GM06990 (cell line): ENCODE measurements at regions not wholly inside any gene's neighbourhood (a gene's known extent, or its start where the extent isn't known, plus 50 kb on each side); places are given as distances from the start of the nearest gene placed in this dataset.

Experiments
- DNase-seq: peaks from one replicate; pipeline ENCODE4 v3.0.0-alpha.2; 2011; ENCODE audit not compliant: insufficient read length; ENCODE audit errors: extremely low read depth
- H3K27me3 ChIP-seq: replicated peaks from 2 replicates; pipeline ENCODE4 v1.6.0; 2011; ENCODE audit warnings: low read length; ENCODE audit not compliant: control insufficient read depth, insufficient read depth
- H3K36me3 ChIP-seq: 2 replicates; pipeline ENCODE4 v1.5.1; 2011; ENCODE audit warnings: low read length; ENCODE audit not compliant: control insufficient read depth, insufficient read depth
- H3K4me3 ChIP-seq: replicated peaks from 2 replicates; pipeline ENCODE4 v1.5.1; 2011; ENCODE audit warnings: low read depth, mild to moderate bottlenecking, control low read depth, low read length
- TF ChIP-seq, protein P1 (sequence below): IDR thresholded peaks from 2 replicates; pipeline ENCODE4 v1.5.1; 2011; ENCODE audit warnings: low read length, control low read depth, mild to moderate bottlenecking, inconsistent platforms; ENCODE audit not compliant: insufficient read depth, poor library complexity, severe bottlenecking

GRCh38 chr1:29505532-29506220 lies 269.4 kb downstream of the PTPRU start:
- DNase-seq = no peak
- TF ChIP-seq, protein P1, sequence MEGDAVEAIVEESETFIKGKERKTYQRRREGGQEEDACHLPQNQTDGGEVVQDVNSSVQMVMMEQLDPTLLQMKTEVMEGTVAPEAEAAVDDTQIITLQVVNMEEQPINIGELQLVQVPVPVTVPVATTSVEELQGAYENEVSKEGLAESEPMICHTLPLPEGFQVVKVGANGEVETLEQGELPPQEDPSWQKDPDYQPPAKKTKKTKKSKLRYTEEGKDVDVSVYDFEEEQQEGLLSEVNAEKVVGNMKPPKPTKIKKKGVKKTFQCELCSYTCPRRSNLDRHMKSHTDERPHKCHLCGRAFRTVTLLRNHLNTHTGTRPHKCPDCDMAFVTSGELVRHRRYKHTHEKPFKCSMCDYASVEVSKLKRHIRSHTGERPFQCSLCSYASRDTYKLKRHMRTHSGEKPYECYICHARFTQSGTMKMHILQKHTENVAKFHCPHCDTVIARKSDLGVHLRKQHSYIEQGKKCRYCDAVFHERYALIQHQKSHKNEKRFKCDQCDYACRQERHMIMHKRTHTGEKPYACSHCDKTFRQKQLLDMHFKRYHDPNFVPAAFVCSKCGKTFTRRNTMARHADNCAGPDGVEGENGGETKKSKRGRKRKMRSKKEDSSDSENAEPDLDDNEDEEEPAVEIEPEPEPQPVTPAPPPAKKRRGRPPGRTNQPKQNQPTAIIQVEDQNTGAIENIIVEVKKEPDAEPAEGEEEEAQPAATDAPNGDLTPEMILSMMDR = no peak
- Histone ChIP-seq H3K36me3 (no peaks in the 10 kb centered on the region), H3K27me3 (no peaks in the 10 kb centered on the region; the same call in 1 of the 2 replicates), H3K4me3 (no peak overlapping the region)

- no peaks in the 10 kb centered on the region for H3K36me3 ChIP-seq
- DNase-seq = no peak
- TF ChIP-seq, protein P1 = no peak
- no peak overlapping the region for H3K4me3 ChIP-seq
- no peaks in the 10 kb centered on the region; the same call in 1 of the 2 replicates for H3K27me3 ChIP-seq
These were observed 268.5 kb downstream of the PTPRU start for GRCh38 chr1:29504709-29505410.

DNA sequence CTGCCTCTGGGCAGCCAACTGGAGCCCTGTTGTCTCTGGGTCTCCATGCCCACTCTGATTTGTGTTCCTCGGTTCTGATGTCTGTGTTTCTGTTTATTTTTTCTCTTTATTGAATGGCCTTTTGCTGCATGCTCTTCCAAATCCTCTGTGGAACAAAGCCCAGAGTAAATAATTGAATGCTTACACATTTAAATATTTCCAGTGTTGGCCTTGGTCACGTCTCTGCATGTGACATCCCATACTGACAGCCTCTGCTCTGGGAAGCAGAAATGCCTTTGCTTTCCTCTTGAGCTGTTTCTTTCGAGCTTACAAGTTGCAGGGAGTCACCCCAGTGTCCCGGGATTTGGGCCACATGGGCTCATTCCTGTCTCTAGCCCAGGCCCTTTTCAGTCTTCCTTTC lies 267.9 kb downstream of the PTPRU start:
- Histone ChIP-seq H3K4me3 (no peak overlapping the region), H3K36me3 (no peaks in the 10 kb centered on the region), H3K27me3 (no peaks in the 10 kb centered on the region; the same call in 1 of the 2 replicates)
- TF ChIP-seq, protein P1 = no peak
- DNase-seq = no peak

GRCh38 chr1:29502911-29503840 lies 266.9 kb downstream of the PTPRU start:
- TF ChIP-seq, protein P1 = no peak
- Histone ChIP-seq H3K4me3 (no peak overlapping the region), H3K27me3 (peaks cover 1% of the 10 kb centered on the region; the same call in 1 of the 2 replicates), H3K36me3 (no peaks in the 10 kb centered on the region)
- no peak for DNase-seq

DNA sequence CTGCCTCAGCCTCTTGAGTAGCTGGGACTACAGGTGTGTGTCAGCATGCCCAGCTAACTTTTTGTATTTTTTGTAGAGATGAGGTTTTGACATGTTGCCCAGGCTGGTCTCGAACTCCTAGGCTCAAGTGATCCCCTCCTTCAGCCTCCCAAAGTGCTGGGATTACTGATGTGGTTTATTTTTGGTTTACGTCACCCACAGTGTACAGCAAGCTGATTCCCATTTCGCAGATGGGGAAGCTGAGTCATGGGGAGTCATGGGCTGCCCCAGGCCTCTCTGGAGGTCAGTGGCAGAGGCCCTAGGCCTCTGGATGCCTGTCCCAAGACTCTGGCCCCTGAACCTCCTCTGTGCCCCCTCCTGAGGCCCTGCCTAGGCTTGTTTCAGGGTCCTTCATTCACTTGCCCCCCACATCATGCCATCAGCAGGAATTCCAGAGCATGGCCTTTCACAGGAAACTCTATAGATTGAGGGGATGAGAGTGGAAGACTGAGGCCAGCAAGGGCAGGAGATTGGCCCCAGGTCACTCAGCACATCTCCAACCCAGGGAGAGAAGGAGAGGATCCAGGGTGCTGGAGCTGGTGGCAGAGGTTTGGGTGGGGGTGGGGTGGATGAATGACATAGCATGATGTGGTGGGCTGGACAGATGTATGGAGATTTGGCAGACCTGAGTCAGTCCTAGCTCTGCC lies 266.0 kb downstream of the PTPRU start:
- DNase-seq = no peak
- Histone ChIP-seq H3K4me3 (no peak overlapping the region), H3K36me3 (no peaks in the 10 kb centered on the region), H3K27me3 (peaks cover 1% of the 10 kb centered on the region; the same call in 1 of the 2 replicates)
- TF ChIP-seq, protein P1 = no peak
